Epithelial cell of esophagus (primary cell): ENCODE measurements at regions not wholly inside any gene's neighbourhood (a gene's known extent, or its start where the extent isn't known, plus 50 kb on each side); places are given as distances from the start of the nearest gene placed in this dataset.

ENCODE experiments used
- DNase-seq: peaks from one replicate; pipeline ENCODE4 v3.0.0; 2010; ENCODE audit warnings: low read depth
- H3K4me3 ChIP-seq: 2 replicates; pipeline ENCODE4 v1.5.1; 2011; ENCODE audit warnings: mild to moderate bottlenecking, low read length, control low read depth
- TF ChIP-seq, protein P1 (sequence below): IDR thresholded peaks from 2 replicates; pipeline ENCODE4 v1.5.1; 2011; ENCODE audit warnings: low read depth, mild to moderate bottlenecking, low read length, control low read depth, inconsistent platforms; ENCODE audit not compliant: insufficient read depth; ENCODE audit errors: missing control alignments

DNA sequence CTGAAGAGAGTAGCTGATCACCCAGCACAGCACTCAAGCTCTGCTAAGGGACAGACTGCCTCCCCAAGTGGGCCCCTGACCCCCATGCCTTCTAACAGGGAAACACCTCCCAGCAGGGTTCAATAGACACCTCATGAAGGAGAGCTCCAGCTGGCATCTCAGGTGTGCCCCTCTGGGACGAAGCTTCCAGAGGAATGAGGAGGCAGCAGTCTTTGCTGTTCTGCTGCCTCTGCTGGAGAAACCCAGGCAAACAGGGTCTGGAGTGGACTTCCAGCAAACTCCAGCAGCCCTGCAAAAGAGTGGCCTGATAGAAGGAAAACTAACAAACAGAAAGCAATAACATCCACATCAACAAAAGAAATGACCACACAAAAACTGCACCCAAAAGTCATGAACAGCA, 412.8 kb downstream of the PRDM5 start:
- no peak overlapping the region for H3K4me3 ChIP-seq
- no peak for DNase-seq
- TF ChIP-seq, protein P1, sequence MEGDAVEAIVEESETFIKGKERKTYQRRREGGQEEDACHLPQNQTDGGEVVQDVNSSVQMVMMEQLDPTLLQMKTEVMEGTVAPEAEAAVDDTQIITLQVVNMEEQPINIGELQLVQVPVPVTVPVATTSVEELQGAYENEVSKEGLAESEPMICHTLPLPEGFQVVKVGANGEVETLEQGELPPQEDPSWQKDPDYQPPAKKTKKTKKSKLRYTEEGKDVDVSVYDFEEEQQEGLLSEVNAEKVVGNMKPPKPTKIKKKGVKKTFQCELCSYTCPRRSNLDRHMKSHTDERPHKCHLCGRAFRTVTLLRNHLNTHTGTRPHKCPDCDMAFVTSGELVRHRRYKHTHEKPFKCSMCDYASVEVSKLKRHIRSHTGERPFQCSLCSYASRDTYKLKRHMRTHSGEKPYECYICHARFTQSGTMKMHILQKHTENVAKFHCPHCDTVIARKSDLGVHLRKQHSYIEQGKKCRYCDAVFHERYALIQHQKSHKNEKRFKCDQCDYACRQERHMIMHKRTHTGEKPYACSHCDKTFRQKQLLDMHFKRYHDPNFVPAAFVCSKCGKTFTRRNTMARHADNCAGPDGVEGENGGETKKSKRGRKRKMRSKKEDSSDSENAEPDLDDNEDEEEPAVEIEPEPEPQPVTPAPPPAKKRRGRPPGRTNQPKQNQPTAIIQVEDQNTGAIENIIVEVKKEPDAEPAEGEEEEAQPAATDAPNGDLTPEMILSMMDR = no peak

DNA sequence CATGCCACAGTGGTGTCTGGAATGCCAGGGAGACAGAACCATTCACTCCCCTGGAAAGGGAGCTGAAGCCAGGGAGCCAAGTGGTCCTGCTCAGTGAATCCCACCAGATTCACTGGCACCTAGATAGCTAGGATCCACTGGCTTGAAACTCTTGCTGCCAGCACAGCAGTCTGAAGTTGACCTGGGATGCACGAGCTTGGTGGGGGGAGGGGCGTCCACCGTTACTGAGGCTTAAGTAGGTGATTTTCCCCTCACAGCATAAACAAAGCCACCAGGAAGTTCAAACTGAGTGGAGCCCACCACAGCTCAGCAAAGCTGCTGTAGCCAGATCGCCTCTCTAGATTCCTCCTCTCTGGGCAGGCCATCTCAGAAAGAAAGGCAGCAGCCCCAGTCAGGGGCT, 413.3 kb downstream of the PRDM5 start:
- no peak for DNase-seq
- TF ChIP-seq, protein P1 = no peak
- no peak overlapping the region for H3K4me3 ChIP-seq

DNA sequence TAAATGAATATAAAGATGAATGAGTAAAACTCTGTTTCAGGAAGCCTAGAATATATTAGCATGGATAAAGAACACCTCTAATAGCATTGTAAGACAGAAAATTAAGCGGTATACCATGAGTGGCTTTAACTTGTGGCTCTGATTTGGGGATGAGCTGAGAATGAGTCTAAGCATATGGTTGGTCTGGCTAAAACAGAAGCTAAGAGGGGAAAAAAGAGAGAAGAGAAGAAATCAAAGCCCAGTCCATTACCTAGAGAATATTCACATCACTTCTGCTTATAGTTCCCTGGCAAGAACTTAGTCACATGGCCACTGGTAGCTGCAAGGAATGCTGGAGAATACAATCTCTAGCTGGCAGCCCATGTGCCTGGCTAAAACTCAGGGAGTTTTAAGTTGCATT, 414.5 kb downstream of the PRDM5 start:
- TF ChIP-seq, protein P1 = no peak
- H3K4me3 ChIP-seq = no peak overlapping the region
- no peak for DNase-seq

DNA sequence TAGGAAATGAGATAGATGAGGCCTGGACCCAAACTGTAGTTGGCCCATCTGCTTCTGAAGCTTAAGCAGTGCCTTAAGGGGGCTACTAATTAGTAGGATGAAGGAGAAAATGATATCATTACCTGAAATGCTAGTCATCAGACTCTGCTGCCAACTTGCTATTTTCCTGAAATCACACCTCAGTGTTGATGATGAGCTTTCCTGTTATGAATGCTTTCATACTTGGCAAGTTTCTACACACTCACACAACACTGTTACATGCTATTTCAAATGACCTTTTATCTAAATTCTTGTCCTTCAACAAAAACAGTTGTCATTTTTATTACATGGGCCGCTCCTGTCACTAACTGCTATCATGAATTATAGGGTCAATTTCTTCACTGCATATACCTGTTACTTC, 416.0 kb downstream of the PRDM5 start:
- DNase-seq = no peak
- no peak overlapping the region for H3K4me3 ChIP-seq
- TF ChIP-seq, protein P1 = no peak

DNA sequence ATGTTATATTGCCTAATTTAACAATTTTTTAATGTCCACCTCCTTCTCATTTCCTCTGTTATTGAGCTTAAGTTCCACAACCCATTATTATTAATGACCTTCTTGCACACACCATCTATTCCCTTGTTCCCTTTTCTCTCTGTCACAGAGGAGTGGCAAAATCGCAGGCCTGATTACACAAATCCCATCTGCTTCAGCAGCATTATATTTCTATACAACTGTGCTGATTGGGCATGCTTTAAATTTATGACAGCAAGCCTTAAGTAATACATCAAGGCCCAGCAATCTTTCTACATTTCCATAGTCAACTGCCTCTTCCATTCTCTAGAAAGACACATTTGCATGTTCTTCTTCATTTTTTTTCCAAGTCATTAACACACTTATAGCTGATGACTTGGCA, 423.8 kb downstream of the PRDM5 start:
- DNase-seq = no peak
- TF ChIP-seq, protein P1 = no peak
- no peak overlapping the region for H3K4me3 ChIP-seq

DNA sequence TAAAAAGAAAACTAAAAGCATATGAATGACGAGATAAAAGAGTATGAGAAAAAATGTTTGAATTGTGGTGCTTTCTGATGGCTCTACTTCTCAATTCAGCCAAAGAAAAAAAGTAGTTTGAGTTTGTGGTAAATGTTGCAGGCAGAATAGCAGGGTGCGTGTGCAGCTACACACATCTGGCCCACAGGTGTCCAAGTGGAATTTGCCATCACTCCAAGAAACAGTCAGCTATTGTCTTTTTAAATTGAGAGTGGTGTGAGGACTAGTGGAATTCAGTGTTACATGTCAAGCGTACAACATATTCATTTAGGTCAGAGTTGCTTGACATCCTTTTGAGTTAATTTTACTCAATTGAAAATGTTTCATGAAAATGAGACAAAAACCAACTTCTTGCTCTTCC, 424.8 kb upstream of the MAD2L1 start:
- TF ChIP-seq, protein P1 = no peak
- no peak for DNase-seq

DNA sequence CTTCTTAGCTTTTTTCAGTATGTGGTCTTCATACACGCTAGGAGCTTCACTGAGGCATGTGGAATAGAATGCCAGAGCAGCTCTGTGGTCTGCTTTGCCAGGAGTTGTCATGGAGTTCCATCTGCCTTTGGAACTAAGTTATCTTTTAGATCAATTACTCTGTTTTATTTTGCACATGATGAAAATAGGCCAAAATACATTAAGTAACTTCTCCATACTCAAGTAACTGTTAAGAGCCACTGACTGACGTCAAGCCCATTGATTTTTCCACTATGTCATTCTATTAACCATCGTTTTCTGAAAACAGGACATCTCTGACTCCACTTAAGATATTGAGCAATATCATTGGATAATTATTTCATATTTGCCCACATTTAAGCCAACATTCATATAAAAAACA, 415.1 kb upstream of the MAD2L1 start:
- H3K4me3 ChIP-seq = no peak overlapping the region
- no peak for DNase-seq
- TF ChIP-seq, protein P1 = no peak

More for the DNA sequence above, 424.8 kb upstream of the MAD2L1 start:
- no peak overlapping the region for H3K4me3 ChIP-seq
